ENCODE measurements at regions not wholly inside any gene's neighbourhood (a gene's known extent, or its start where the extent isn't known, plus 50 kb on each side); places are given as distances from the start of the nearest gene placed in this dataset.

GRCh38 chr5:54404568-54404967 lies 50.9 kb upstream of the HSPB3 start:
- Histone ChIP-seq H3K27ac (no peak overlapping the region), H3K9me3 (no peaks in the 10 kb centered on the region), H3K4me1 (peaks cover 8% of the 10 kb centered on the region; the same call in 2 of the 3 replicates), H3K4me3 (no peak overlapping the region), H3K4me2 (no peak overlapping the region)
- WGBS (ENCODE audit: missing lambda C conversion rate), result 64% methylated on average over 3 of the region's 3 CpGs
- TF ChIP-seq CHD4 (IDR thresholded peaks at IDR 0.05; ENCODE audit: borderline replicate concordance), result no peak
- TF ChIP-seq EHMT2 (IDR thresholded peaks at IDR 0.05; ENCODE audit: low read depth), result no peak
- TF ChIP-seq HDAC2 (IDR thresholded peaks at IDR 0.05), result no peak
- TF ChIP-seq RNF2 (IDR thresholded peaks at IDR 0.05; ENCODE audit: borderline replicate concordance, low read depth), result no peak
- no peak for TF ChIP-seq NR3C1 (IDR thresholded peaks at IDR 0.05)
- TF ChIP-seq FOSB (CRISPR knock-in tag; IDR thresholded peaks at IDR 0.05), result no peak
- TF ChIP-seq BCL3 (IDR thresholded peaks at IDR 0.05), result no peak
- no peak for TF ChIP-seq BHLHE40 (IDR thresholded peaks at IDR 0.05; ENCODE audit: low read depth, low read length)
- no peak for TF ChIP-seq SMC3 (IDR thresholded peaks at IDR 0.05)
- TF ChIP-seq EHF (CRISPR knock-in tag; IDR thresholded peaks at IDR 0.05), result no peak
- TF ChIP-seq HEYL (CRISPR knock-in tag; IDR thresholded peaks at IDR 0.05), result no peak
- no peak for TF ChIP-seq NFE2L2 (conservative IDR thresholded peaks at IDR 0.05; ENCODE audit: low read length)
- no peak for TF ChIP-seq USF2 (IDR thresholded peaks at IDR 0.05)
- TF ChIP-seq POLR2A (IDR thresholded peaks at IDR 0.05; ENCODE audit: low read length), result no peak
- no peak for TF ChIP-seq FOXS1 (CRISPR knock-in tag; IDR thresholded peaks at IDR 0.05)
- no peak for TF ChIP-seq FOSL2 (IDR thresholded peaks at IDR 0.05)
- no peak for TF ChIP-seq FOSL2 (CRISPR knock-in tag; IDR thresholded peaks at IDR 0.05)
- no peak for TF ChIP-seq NPAS2 (CRISPR knock-in tag; IDR thresholded peaks at IDR 0.05; ENCODE audit: borderline replicate concordance)
- TF ChIP-seq RFX5 (IDR thresholded peaks at IDR 0.05), result no peak
- TF ChIP-seq KDM5A (IDR thresholded peaks at IDR 0.05), result no peak
- DNase-seq (ENCODE audit: low read depth in 1 of 2, low spot score in 1 of 2) (no peak), ATAC-seq (no peak), FAIRE-seq (no peak)
- ChIA-PET CTCF (interaction anchor here (3.1 kb wide), 1 partner anchor 15 kb away, joined by 9 read pairs; no protein-coding TSS in a partner anchor), POLR2A (no interaction called here)

GRCh38 chr5:54403885-54404416 lies 51.5 kb upstream of the HSPB3 start:
- Histone ChIP-seq H3K9me3 (no peaks in the 10 kb centered on the region), H3K4me2 (no peak overlapping the region), H3K4me3 (no peak overlapping the region), H3K27ac (no peak overlapping the region), H3K4me1 (peaks cover 8% of the 10 kb centered on the region; the same call in 2 of the 3 replicates)
- ChIA-PET POLR2A (no interaction called here), CTCF (interaction anchor here (0.8 to 3.1 kb wide), 4 partner anchors 16 to 160 kb away, joined by 3 to 9 read pairs (median 4); no protein-coding TSS in a partner anchor)
- DNase-seq (ENCODE audit: low read depth in 1 of 2, low spot score in 1 of 2) (no peak), ATAC-seq (no peak), FAIRE-seq (no peak)
- WGBS (ENCODE audit: missing lambda C conversion rate), result 55% methylated on average over 4 of the region's 4 CpGs
- no peak for TF ChIP-seq ZC3H11A (IDR thresholded peaks at IDR 0.05)

GRCh38 chr5:54403121-54403520 lies 52.4 kb upstream of the HSPB3 start:
- POLR2A ChIA-PET, result no interaction called here

More at GRCh38 chr5:54403121-54403520, 52.4 kb upstream of the HSPB3 start:
- no peak for TF ChIP-seq PHF8 (IDR thresholded peaks at IDR 0.05; ENCODE audit: borderline replicate concordance, low read depth)
- TF ChIP-seq CEBPB (IDR thresholded peaks at IDR 0.05), result no peak
- WGBS (ENCODE audit: missing lambda C conversion rate), result 56% methylated on average over 2 of the region's 2 CpGs
- H3K4me1 ChIP-seq, result peaks cover 8% of the 10 kb centered on the region; the same call in 2 of the 3 replicates
- H3K9me3 ChIP-seq, result no peaks in the 10 kb centered on the region
- DNase-seq (ENCODE audit: low read depth in 1 of 2, low spot score in 1 of 2) (no peak), FAIRE-seq (no peak), ATAC-seq (no peak)
- H3K27ac ChIP-seq, result no peak overlapping the region
- H3K4me3 ChIP-seq, result no peak overlapping the region
- CTCF ChIA-PET, result interaction anchor here (0.7 to 3.1 kb wide), 5 partner anchors 16 to 226 kb away, joined by 3 to 9 read pairs (median 4); no protein-coding TSS in a partner anchor
- no peak overlapping the region for H3K4me2 ChIP-seq
